ENCODE measurements at regions not wholly inside any gene's neighbourhood (a gene's known extent, or its start where the extent isn't known, plus 50 kb on each side); places are given as distances from the start of the nearest gene placed in this dataset.

- TF ChIP-seq CTCF (conservative IDR thresholded peaks at IDR 0.05; ENCODE audit: low read depth in 2 of 2), result peak; percentile 62 to 67
- TF ChIP-seq EZH2phosphoT487 (IDR thresholded peaks at IDR 0.05; ENCODE audit: unreplicated experiment), result no peak
Measured at GRCh38 chr11:11789735-11790369, 51.9 kb upstream of the USP47 start.
